GM23248 (cell line): ENCODE measurements at regions not wholly inside any gene's neighbourhood (a gene's known extent, or its start where the extent isn't known, plus 50 kb on each side); places are given as distances from the start of the nearest gene placed in this dataset.

Source experiments
- EZH2 ChIP-seq: fragments of 200-600 bp; sonication (generic); IDR thresholded peaks from 2 replicates; pipeline ENCODE4 v1.6.1; 2018; ENCODE audit warnings: antibody characterized with exemption, mild to moderate bottlenecking; ENCODE audit not compliant: insufficient read depth, poor library complexity, severe bottlenecking
- EZH2phosphoT487 ChIP-seq: fragments of 200-600 bp; sonication (generic); IDR thresholded peaks from 2 replicates; pipeline ENCODE4 v1.6.1; 2018; ENCODE audit warnings: antibody characterized with exemption, moderate library complexity, mild to moderate bottlenecking, low read depth; ENCODE audit not compliant: insufficient read depth

DNA sequence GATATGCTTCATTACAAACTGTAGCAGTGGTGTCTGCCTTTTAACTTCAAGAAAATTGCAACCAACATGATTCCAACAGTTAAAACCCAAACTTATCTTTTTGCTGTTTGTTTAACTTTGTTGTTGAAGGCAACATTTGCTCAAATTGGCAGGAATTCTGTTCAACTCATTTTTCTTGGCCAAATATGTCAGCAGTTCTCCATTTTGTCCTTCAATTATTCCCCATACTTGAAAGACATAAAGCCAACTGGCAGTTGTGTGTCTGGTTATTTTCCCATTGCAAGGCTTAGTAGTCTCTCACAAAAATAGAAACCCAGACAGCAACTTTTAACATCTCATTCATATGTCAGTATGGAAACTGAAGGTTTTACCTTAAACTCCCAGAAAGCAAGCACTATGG is 146.3 kb downstream of the LRIG3 start:
- TF ChIP-seq EZH2phosphoT487 = no peak
- no peak for TF ChIP-seq EZH2
